SK-N-SH (cell line): ENCODE measurements at regions not wholly inside any gene's neighbourhood (a gene's known extent, or its start where the extent isn't known, plus 50 kb on each side); places are given as distances from the start of the nearest gene placed in this dataset.

Experiments used
- CTCF ChIP-seq: fragments of 200-600 bp; sonication (generic); IDR thresholded peaks from 2 replicates; pipeline ENCODE4 v1.6.1; 2017; ENCODE audit warnings: antibody characterized with exemption, mild to moderate bottlenecking, moderate library complexity
- ELF1 ChIP-seq: IDR thresholded peaks from 2 replicates; pipeline ENCODE4 v1.4.0; 2012
- EP300 ChIP-seq, 2 experiments: IDR thresholded peaks; 2 replicates each; pipeline versions ENCODE4 v1.4.0 to v1.6.1; 2012; ENCODE audit warnings: borderline replicate concordance in 1 of 2, low read depth in 1 of 2, low read length in 1 of 2
- NRF1 ChIP-seq: IDR thresholded peaks from 2 replicates; pipeline ENCODE4 v1.6.1; 2012; ENCODE audit warnings: low read depth, mild to moderate bottlenecking, low read length
- RAD21 ChIP-seq: IDR thresholded peaks from 2 replicates; pipeline ENCODE4 v1.6.1; 2012; ENCODE audit warnings: mild to moderate bottlenecking, low read length
- RCOR1 ChIP-seq: fragments of 150-350 bp; IDR thresholded peaks from 2 replicates; pipeline ENCODE4 v1.6.1; 2017; ENCODE audit warnings: antibody characterized with exemption, low read length
- SIN3A ChIP-seq: IDR thresholded peaks from 2 replicates; pipeline ENCODE4 v1.6.1; 2012; ENCODE audit warnings: low read depth, mild to moderate bottlenecking, low read length, moderate library complexity, borderline replicate concordance
- TAF1 ChIP-seq: IDR thresholded peaks from 2 replicates; pipeline ENCODE4 v1.6.1; 2012; ENCODE audit warnings: low read depth, mild to moderate bottlenecking, low read length, moderate library complexity, borderline replicate concordance
- TF ChIP-seq, protein P1 (sequence below): IDR thresholded peaks from 2 replicates; pipeline ENCODE4 v1.4.0; 2012; ENCODE audit warnings: low read depth

DNA sequence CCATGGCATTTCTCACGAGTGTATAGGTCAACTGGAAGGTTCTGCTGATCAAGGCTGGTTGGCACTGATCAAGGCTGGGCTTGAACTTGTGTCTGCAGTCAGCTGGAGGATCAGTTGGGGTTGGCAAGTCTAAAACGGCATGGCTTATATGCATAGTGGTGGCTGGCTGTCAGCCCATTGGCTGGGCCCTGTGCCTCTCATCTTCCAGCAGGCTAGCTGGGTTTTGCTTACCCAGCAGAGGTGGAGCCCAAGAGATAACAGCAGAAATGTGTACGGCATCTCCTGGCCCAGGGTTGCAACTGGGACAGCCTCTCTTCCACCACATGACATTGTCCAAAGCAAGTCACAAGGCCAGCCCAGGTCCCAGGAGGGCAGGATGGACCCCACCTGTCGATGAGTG is 158.2 kb downstream of the BMP7 start:
- TF ChIP-seq RAD21 (no peak), CTCF (no peak), RCOR1 (no peak), SIN3A (no peak), EP300 (IDR thresholded peaks at IDR 0.05; ENCODE audit: borderline replicate concordance in 1 of 2, low read depth in 1 of 2, low read length in 1 of 2) (no peak), NRF1 (no peak), TAF1 (no peak), ELF1 (no peak)
- TF ChIP-seq, protein P1, sequence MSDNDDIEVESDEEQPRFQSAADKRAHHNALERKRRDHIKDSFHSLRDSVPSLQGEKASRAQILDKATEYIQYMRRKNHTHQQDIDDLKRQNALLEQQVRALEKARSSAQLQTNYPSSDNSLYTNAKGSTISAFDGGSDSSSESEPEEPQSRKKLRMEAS, result no peak
